ENCODE measurements at regions not wholly inside any gene's neighbourhood (a gene's known extent, or its start where the extent isn't known, plus 50 kb on each side); places are given as distances from the start of the nearest gene placed in this dataset.

DNA sequence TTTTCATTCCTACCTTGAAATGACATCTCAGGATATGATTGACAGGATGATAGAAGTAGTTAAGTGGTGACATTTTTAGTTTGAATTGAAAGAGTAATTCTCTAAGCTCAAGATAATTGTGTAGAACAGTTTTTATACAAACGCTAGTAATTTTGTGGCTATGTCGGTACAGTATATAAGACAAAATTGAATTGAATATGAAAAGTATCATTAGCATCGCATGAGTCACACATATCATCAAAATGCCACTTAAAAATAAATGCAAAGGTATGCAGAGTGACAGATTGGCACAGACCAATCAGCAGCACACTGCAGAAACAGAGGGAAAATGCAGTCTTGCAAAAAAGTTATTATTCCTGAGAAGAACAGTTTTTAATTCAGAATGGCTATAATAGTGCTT, 608.2 kb upstream of the NETO1 start (continued):
- TF ChIP-seq MEF2B (IDR thresholded peaks at IDR 0.05; ENCODE audit: partially characterized antibody, poor library complexity, severe bottlenecking) (no peak), FOS (IDR thresholded peaks at IDR 0.05; ENCODE audit: borderline replicate concordance, extremely low read depth, insufficient read length) (no peak)

DNA sequence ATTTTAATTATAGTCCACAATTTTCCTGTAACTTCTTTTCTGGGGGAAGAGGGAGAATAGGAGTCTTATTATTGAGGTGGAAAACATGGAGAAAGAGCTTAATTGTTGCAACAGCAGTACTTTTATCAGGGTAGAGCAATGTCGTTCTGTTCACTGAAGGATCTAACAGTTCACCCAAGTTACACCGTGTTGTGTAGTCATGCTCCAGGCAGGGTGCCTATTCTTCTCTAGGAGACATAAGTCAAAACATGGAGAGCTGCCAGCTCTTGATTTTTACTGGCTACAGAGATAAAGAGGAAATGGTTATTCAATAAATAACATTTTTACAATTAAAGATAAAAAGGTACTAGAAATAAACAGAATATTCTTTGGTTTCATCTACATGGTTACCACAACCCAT, 594.3 kb upstream of the NETO1 start:
- no TSS peak for BruUV-seq (replicated peaks)
- Histone ChIP-seq H3K79me2 (ENCODE audit: control insufficient read depth, insufficient read depth, low read length) (no peaks in the 10 kb centered on the region), H3K4me1 (ENCODE audit: control insufficient read depth, insufficient read depth, low read length) (no peaks in the 10 kb centered on the region), H3K9me3 (replicated peaks; ENCODE audit: control insufficient read depth, insufficient read depth, low read length) (no peaks in the 10 kb centered on the region), H3K9ac (ENCODE audit: control insufficient read depth, insufficient read depth, low read length) (no peak overlapping the region), H3K27ac (ENCODE audit: control insufficient read depth, insufficient read depth) (no peak overlapping the region), H2AFZ (ENCODE audit: control insufficient read depth, low read depth, low read length) (no peak overlapping the region), H3K4me2 (ENCODE audit: control insufficient read depth, insufficient read depth) (no peak overlapping the region), H3K27me3 (replicated peaks in 1 of 2; ENCODE audit: control insufficient read depth in 2 of 2, insufficient read depth in 2 of 2, low read length in 1 of 2) (no peaks in the 10 kb centered on the region), H4K20me1 (ENCODE audit: control insufficient read depth, insufficient read depth) (no peaks in the 10 kb centered on the region), H3K36me3 (ENCODE audit: control insufficient read depth in 2 of 2, insufficient read depth in 2 of 2, low read length in 1 of 2) (no peaks in the 10 kb centered on the region), H3K4me3 (no peak overlapping the region)
- 0% methylated on average over 2 of the region's 2 CpGs for WGBS (ENCODE audit: insufficient coverage, insufficient replicate concordance, low lambda C conversion rate, missing lambda C conversion rate)
- SMC1A ChIA-PET (ENCODE audit: uncharacterized antibody, unreplicated experiment), result no interaction called here
- in situ Hi-C loops (cut with MboI), result no loop called here
- CTCF ChIA-PET, result no interaction called here
- DNase-seq (ENCODE audit: low read depth, low spot score) (no peak), ATAC-seq (no peak), FAIRE-seq (no peak)
- POLR2A ChIA-PET, result no interaction called here
- TF ChIP-seq SMAD1 (IDR thresholded peaks at IDR 0.05; ENCODE audit: low read depth, partially characterized antibody), result no peak
- TF ChIP-seq, protein P1, sequence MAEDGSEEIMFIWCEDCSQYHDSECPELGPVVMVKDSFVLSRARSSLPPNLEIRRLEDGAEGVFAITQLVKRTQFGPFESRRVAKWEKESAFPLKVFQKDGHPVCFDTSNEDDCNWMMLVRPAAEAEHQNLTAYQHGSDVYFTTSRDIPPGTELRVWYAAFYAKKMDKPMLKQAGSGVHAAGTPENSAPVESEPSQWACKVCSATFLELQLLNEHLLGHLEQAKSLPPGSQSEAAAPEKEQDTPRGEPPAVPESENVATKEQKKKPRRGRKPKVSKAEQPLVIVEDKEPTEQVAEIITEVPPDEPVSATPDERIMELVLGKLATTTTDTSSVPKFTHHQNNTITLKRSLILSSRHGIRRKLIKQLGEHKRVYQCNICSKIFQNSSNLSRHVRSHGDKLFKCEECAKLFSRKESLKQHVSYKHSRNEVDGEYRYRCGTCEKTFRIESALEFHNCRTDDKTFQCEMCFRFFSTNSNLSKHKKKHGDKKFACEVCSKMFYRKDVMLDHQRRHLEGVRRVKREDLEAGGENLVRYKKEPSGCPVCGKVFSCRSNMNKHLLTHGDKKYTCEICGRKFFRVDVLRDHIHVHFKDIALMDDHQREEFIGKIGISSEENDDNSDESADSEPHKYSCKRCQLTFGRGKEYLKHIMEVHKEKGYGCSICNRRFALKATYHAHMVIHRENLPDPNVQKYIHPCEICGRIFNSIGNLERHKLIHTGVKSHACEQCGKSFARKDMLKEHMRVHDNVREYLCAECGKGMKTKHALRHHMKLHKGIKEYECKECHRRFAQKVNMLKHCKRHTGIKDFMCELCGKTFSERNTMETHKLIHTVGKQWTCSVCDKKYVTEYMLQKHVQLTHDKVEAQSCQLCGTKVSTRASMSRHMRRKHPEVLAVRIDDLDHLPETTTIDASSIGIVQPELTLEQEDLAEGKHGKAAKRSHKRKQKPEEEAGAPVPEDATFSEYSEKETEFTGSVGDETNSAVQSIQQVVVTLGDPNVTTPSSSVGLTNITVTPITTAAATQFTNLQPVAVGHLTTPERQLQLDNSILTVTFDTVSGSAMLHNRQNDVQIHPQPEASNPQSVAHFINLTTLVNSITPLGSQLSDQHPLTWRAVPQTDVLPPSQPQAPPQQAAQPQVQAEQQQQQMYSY (CRISPR knock-in tag; IDR thresholded peaks at IDR 0.05), result no peak
- TF ChIP-seq GATAD2B (conservative IDR thresholded peaks at IDR 0.05; ENCODE audit: low read depth), result no peak
- no peak for TF ChIP-seq DPF2 (IDR thresholded peaks at IDR 0.05)
- intact Hi-C loops (cut with micrococcal nuclease; ENCODE audit: unreplicated experiment), result no loop called here
- RAD21 ChIA-PET (ENCODE audit: unreplicated experiment), result interaction anchor here (0.5 kb wide), 1 partner anchor 55 kb away, joined by 4 read pairs; no protein-coding TSS in a partner anchor
